WI38 (cell line): ENCODE measurements at regions not wholly inside any gene's neighbourhood (a gene's known extent, or its start where the extent isn't known, plus 50 kb on each side); places are given as distances from the start of the nearest gene placed in this dataset.

Source experiments
- H3K4me3 ChIP-seq: 2 replicates; pipeline ENCODE4 v1.5.1; 2011; ENCODE audit warnings: low read depth, mild to moderate bottlenecking, control low read depth, low read length
- TF ChIP-seq, protein P1 (sequence below): IDR thresholded peaks from 2 replicates; pipeline ENCODE4 v1.5.1; 2012; ENCODE audit warnings: low read depth, mild to moderate bottlenecking, control low read depth, low read length

GRCh38 chr2:121073320-121074210 lies 211.4 kb downstream of the TFCP2L1 start:
- no peak overlapping the region for H3K4me3 ChIP-seq
- TF ChIP-seq, protein P1, sequence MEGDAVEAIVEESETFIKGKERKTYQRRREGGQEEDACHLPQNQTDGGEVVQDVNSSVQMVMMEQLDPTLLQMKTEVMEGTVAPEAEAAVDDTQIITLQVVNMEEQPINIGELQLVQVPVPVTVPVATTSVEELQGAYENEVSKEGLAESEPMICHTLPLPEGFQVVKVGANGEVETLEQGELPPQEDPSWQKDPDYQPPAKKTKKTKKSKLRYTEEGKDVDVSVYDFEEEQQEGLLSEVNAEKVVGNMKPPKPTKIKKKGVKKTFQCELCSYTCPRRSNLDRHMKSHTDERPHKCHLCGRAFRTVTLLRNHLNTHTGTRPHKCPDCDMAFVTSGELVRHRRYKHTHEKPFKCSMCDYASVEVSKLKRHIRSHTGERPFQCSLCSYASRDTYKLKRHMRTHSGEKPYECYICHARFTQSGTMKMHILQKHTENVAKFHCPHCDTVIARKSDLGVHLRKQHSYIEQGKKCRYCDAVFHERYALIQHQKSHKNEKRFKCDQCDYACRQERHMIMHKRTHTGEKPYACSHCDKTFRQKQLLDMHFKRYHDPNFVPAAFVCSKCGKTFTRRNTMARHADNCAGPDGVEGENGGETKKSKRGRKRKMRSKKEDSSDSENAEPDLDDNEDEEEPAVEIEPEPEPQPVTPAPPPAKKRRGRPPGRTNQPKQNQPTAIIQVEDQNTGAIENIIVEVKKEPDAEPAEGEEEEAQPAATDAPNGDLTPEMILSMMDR: no peak

DNA sequence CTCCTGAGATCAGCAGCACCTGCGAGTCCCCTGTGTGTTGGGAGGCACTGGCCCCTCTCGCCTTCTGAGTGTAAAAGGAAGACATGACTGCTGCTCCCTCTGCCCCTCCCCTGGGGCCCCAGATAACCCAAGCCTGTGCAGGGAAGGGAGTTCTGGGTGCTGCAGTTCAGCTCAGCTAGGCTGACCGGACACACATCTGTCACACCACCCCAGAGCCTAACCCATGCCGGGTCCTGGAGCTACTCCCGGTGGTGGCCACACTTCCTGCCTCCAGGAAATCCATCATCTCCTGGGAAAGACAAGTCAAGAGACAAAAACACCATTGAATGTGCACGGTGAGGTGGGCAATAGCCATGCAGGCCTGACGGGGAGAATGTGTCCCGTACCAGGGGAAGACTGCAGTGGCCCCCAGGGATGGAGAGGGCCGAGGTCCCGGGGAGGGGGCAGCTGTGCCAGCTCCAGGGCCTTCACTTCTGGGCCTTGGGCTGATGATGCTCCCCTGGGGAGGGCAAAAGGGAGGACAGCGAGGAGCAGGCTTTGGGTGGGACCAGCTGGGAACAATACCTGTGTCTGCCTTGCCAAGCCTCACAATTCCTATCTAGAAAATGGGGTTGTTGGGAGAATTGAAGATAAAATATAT lies 210.6 kb downstream of the TFCP2L1 start:
- TF ChIP-seq, protein P1: no peak

DNA sequence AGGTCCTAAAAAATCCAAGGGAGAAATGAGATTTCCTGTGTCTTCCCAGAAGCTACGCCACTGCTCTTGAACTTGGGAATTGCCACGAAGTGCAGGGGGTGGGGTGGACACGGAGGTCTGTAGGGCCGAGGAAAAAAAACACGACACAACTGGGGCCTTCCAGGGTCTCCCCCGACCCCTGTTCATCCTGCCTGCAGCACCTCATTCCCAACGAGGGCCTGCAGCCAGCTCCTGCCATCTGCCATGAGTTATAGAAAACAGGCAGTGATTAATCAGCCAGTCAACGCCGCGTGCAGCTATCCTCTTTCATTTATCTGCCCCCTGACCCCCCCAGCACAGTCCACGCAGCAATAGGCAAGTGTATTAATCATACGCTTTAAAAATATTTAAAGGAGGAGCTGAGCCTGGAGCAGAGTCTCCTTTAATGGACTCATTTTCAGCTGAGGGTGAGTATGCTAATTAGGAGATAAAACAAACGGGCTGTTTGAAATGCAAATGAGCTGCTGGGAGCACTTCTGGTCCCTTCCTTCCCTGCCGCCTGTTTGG lies 209.9 kb downstream of the TFCP2L1 start:
- TF ChIP-seq, protein P1: no peak
- H3K4me3 ChIP-seq: peak overlapping the region; percentile 15

More for the DNA sequence above, 210.6 kb downstream of the TFCP2L1 start:
- H3K4me3 ChIP-seq: no peak overlapping the region

- TF ChIP-seq, protein P1: no peak
- H3K4me3 ChIP-seq: peak overlapping the region; percentile 15
Measured at GRCh38 chr2:121075641-121076497, 209.1 kb downstream of the TFCP2L1 start.

DNA sequence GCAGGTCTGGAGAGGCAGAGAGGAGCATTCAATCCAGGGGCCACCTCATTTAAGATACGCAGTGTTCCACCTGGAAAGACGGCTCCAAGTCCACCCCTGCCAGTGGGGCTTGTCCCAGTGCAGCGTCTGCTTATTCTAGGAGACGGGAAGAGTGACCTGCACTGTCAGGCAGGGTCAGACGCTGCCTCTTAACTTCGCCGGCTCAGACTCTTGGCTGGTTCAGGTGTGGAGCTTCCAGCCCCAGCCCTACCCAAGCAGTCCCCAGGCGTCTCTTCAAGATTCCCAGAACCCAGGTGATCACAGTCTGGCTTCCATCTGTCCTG lies 208.5 kb downstream of the TFCP2L1 start:
- no peak overlapping the region for H3K4me3 ChIP-seq
- TF ChIP-seq, protein P1: no peak

DNA sequence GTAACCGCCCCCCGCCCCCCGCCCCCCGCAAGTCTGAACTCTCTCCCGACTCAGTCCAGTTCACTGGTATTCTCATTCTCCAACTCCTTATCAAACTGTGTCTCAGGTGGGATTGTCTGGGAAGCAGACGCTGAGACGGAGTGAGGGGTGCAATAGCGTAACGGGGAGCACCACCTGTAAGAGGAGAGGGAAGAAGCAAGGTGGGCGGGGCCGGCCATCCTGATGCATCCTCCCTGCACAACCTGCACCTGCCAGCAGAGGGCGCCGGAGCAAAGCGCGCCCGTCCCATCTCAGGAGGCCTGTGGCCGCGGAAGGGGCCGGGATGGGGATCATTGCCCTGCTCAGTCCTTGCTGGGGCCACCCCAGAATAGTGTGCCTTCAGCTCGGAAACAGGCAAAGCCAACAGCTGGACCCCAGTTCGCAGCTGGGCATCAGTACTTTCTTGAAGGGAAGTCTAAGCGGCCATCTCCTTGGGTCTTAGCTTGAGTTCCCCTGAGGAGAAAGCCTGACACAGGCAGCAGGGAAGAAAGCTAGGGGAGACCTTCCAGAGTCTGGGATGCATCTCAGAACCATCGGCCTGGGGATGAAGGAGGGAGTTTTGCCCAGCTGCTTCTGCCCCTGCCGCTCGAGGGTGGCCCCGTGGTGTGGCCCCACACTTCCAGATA lies 208.0 kb downstream of the TFCP2L1 start:
- TF ChIP-seq, protein P1: peak; percentile 88
- no peak overlapping the region for H3K4me3 ChIP-seq
